ENCODE measurements at regions not wholly inside any gene's neighbourhood (a gene's known extent, or its start where the extent isn't known, plus 50 kb on each side); places are given as distances from the start of the nearest gene placed in this dataset.
"Not testable (repeated sequence)": the region's sequence is repeated elsewhere in the genome, so short reads cannot be mapped to it uniquely, and the experiment has no call there.

GRCh38 chr2:180927030-180927686, 53.2 kb upstream of the UBE2E3 start:
- DNase-seq (ENCODE audit: low read depth), result peak; percentile 32

- no peak for DNase-seq (ENCODE audit: low read depth)
Measured at GRCh38 chr2:180925700-180926099, 54.7 kb upstream of the UBE2E3 start.

DNA sequence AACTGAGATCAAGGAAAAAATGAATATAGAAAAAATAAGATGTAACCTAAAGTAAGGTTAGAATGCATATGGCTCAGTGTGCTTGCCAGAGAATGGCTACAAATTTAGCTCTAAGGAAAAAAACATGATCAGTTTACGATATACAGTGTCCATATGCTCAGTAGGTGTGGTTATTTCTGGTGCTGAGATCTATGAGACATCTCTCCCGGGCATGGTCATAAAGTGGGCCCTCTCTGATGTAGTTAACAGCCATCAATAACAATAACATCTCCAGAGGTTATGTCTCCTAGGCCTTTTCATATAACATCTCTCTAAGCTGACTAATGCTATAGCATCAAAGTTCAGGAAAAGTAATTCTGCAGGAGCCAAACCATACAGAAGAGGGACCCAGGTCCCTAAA, 56.3 kb upstream of the UBE2E3 start:
- no peak for DNase-seq (ENCODE audit: low read depth)

DNA sequence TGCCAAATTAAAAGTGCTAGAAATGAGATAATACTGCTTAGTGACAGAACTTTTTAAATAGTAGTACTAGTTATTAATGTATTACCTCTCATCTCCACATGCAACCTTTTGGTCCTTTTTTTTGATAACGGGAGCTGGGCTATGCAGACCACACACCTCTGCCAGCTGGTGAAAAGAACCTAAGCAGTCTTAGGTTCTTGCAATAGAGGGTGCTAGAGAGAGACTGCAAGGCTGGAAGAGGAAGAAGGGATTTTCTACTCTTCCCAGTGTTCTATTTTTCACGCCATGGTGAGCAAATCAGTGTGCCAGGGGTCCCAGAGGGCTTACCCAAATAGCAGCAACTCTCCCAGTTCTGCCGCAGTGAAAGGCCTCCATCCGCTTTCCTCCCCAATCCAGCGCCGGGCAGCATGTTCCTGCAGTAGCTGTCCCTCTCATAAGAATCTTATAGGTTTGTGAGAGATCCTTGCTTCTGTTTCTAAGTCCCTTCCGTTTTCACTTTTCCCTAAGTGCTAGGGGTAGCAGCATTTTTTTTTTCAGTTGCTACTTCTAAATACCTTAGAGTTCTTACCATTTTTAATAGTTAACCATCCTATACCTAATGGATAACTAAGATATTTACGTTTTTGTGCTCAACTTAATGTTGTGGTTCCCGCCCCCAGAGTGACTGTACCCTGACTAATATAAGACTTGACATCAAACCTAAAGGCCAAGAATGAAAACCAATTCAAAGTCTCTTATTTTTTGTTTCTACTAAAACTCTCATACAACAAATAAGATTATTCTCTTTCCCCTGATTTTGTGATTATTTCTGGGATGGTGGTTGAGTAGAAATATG, 69.4 kb upstream of the UBE2E3 start:
- DNase-seq (ENCODE audit: low read depth), result no peak

GRCh38 chr2:180907731-180908130, 72.7 kb upstream of the UBE2E3 start:
- DNase-seq (ENCODE audit: low read depth), result peak; percentile 78

- DNase-seq (ENCODE audit: low read depth), result no peak
Measured at GRCh38 chr2:180905461-180905860, 74.9 kb upstream of the UBE2E3 start.

GRCh38 chr2:180905002-180905401, 75.4 kb upstream of the UBE2E3 start:
- no peak for DNase-seq (ENCODE audit: low read depth)

GRCh38 chr2:180901331-180901730, 79.1 kb upstream of the UBE2E3 start:
- no peak for DNase-seq (ENCODE audit: low read depth)

DNA sequence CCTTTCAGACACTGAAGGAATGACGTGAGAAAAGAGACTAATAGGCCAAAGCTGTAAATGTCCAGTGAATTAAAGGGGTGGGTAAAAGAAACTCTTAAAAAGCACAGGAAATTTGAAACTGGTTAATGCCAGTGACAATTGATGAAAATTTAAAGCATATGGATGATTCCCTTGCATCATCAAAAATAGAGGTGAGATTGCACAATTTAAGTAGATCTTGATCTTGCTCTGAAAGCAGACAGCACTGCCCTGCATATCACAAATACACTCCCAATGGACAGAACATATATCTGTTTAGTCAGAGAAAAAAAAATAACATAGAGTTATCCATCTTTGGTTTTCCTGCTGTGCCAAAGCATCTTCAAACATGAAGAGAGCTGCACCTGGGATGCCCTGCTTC, 86.7 kb upstream of the UBE2E3 start:
- no peak for DNase-seq (ENCODE audit: low read depth)

DNA sequence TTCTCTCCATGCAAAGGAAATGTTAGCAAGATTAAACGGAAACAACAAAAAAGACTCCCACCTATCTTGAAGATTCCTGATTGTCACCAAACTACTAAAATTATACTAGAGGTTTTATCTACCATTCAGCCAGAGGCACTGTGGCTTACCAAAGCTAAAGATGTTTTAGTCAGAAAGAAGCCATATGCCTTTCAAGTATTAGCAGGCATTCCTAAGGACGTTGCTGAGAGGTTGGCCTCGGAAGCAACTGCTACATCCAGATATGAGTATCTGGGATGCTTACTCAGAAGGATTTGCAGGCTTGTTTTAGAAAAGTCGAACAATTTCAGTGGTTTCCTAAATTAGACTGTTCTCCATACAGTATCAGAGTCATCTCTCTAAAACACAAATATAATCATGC, 88.3 kb upstream of the UBE2E3 start:
- DNase-seq (ENCODE audit: low read depth), result no peak

DNA sequence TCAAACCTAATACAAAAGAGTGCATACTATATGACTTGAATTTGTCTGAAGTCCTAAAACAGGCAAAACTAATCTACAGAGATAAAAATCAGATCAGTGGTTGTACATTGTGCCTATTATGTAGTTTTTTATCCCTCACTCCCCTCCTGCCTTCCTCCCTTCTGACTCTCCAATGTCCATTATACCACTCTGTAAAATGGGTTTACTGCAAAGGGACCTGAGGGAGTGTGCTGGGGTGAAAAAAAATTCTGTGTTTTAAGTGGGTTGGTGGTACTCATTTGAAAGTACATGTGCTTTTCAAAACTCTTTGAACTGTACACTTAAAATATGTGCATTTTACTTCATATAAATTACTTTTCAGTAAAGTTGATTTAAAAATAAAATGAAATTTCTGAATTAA, 89.0 kb upstream of the UBE2E3 start:
- DNase-seq (ENCODE audit: low read depth), result no peak

DNA sequence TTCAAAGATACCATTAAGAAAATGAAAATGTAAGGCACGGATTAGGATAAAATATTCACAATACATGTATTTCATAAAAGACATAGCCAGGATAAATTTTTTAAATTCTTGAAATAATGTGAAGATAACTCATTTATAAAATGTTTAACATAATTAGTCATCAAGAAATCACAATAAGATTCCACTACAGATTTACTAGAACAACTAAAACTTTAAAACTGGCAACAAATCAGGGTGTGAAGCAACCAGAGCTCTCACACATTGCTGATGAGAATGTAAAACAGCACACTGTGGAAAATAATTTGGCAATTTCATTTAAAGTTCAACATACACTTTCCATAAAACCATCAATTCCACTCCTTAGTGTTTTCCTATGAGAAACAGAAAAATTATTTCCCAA, 89.6 kb upstream of the UBE2E3 start:
- peak; percentile 44 for DNase-seq (ENCODE audit: low read depth)

DNA sequence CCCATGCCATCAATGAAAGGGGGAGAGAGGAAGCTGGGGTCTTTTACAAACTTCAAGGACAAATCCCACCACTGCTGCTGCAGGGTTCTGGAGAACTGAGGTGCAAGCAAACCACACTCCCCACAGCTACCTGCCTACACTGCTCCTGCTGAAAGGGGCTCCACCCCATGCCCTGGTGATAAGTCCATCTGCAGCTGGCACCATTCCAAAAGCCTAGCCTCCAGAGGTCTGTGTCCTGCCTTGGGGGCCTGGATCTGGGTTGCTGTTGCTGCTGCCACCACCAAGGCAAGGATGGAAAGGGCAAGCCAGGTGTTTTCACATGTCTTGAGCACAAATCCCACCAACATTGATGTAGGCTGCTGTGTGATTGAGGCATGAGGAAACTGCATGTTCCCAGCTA, 97.4 kb upstream of the UBE2E3 start:
- DNase-seq (ENCODE audit: low read depth), result no peak

GRCh38 chr2:180876506-180876905, 103.9 kb upstream of the UBE2E3 start:
- peak; percentile 26 for DNase-seq (ENCODE audit: low read depth)

GRCh38 chr2:180873219-180873618, 107.2 kb upstream of the UBE2E3 start:
- DNase-seq (ENCODE audit: low read depth), result no peak

- not testable (repeated sequence) for DNase-seq (ENCODE audit: low read depth)
Measured at GRCh38 chr2:180872781-180873180, 107.6 kb upstream of the UBE2E3 start.

- DNase-seq (ENCODE audit: low read depth), result peak; percentile 72
Measured at GRCh38 chr2:180872255-180872654, 108.2 kb upstream of the UBE2E3 start.

DNA sequence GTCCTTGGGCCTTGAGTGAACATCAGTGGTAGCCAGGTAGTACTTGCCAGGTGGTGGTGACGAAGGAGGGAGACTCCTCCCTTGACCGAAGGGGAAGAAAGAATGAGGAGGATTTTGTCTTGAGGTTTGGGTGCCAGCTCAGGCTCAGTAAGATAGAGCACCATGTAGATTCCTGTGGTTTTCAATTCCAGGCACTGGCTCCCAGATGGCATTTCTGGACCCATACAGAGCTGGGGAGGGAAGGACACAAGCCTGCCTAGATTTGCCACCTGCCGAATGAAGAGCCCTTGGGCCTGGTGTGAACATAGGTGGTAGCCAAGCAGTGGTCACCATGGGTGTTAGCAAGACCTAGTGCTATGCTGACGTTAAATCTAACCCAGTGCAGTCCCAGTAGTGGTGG, 108.8 kb upstream of the UBE2E3 start:
- peak; percentile 13 for DNase-seq (ENCODE audit: low read depth)

DNA sequence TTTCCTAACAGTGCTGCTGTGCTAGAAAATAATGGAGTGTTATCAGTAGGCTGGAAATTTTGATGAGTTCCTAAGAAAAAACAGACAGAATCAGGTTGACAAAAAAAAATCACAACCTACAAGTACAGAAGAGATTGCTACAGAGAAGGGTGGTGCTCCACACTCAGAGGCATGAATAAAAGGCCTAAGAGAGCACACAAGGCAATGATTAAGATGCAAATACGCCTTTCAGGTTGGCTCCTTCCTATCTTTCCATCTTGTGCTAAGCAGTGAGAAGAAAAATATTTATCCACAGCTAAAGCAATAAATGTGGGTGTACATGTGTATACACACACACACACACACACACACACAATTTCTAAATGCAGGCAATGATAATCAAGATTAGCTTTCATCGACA, 130.6 kb upstream of the UBE2E3 start:
- DNase-seq (ENCODE audit: low read depth), result no peak

DNA sequence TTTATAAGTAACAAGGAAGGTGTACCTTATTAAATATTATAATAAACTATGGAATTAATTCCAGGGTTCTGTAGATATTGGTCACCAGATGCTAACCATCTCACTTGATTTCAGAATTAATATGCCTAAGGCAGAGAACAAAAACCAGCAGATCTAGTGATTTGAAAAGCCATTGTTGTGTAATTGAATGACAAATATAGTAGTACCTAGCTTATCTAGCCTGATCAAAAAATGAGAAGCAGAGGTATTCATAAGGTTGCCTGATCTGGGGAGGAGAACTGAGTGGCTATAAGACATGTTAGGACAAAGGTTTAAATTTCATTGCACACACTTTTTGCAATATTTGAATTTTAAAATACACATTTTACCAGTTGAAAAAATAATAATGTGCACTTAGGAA, 132.0 kb upstream of the UBE2E3 start:
- no peak for DNase-seq (ENCODE audit: low read depth)

DNA sequence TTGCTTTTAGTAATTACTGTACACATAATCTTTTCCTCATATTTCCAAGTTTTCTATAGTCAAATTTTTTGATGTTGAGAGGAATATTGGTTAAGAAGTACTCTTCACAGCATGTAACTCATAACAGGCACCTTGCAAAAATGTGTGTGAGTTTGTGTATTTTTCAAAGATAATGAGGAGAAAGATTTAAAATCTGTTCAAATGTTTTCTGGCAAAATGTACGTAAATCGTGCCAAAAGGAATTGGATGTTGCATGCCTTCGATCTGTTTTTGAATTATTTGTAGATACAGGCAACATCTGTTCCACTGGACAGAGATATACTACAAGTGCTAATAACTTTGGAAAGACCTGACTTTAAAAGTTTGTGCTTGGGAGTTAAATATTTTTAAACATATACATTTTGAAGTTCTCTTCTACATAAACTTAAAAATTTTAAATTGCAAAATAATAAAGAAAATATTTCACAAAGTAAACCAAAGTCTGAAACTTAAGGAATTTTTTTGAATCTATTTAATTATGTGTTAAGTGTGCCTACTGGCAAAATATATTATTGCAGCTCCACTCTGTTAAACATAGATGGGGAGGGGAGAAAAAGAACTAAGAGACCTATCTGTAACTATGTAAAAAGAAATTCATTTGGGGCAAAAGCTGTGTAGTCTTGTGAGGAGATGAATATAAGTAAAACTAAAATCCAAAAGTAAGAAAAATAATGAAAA, 133.5 kb upstream of the UBE2E3 start:
- DNase-seq (ENCODE audit: low read depth), result no peak

DNA sequence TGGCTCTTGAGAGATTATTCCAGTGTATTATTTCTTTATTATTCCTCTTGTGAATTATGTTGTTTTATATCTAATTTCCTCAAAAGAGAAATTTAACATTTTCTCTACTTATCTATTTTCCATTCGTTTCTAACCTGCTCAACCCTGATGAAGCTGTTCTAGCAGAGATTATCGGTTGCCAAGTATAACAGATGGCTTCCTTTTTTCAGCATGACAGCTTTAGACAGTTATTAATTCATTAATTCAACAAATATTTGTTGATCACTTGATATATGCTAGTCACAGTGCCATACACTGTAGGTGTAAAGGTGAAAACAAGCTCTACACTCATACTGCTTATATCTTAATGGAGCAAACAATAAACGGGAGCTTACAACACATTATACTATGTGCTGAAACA, 137.9 kb upstream of the UBE2E3 start:
- no peak for DNase-seq (ENCODE audit: low read depth)

- no peak for DNase-seq (ENCODE audit: low read depth)
Measured at GRCh38 chr2:180840641-180841040, 139.8 kb upstream of the UBE2E3 start.
